Inflammatory macrophage treated with lipopolysaccharide for 1 hour (primary cell): ENCODE measurements at regions not wholly inside any gene's neighbourhood (a gene's known extent, or its start where the extent isn't known, plus 50 kb on each side); places are given as distances from the start of the nearest gene placed in this dataset.

Experiments used
- DNase-seq, 2 donors: peaks; one replicate each; pipeline ENCODE4 v3.0.0-alpha.2; 2020 to 2022

DNA sequence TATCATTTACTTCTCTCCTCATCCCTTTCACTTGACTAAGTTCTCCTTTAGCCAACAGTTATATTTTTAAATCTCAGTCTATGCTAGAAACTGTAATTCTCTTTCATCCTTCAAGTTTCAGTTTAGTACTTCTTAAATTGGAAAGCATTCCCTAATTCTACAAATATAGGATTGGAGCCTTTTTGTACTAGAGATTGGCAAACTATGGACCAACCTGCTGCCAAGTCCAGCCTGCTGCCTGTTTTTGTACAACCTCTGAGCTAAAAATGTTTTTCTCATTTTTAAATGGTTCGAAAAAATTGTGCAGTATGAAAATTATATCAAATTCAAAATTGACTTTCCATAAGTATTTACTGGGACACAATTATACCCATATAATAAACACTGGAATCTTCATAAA lies 1381.5 kb upstream of the SPRY2 start:
- DNase-seq, result no peak

DNA sequence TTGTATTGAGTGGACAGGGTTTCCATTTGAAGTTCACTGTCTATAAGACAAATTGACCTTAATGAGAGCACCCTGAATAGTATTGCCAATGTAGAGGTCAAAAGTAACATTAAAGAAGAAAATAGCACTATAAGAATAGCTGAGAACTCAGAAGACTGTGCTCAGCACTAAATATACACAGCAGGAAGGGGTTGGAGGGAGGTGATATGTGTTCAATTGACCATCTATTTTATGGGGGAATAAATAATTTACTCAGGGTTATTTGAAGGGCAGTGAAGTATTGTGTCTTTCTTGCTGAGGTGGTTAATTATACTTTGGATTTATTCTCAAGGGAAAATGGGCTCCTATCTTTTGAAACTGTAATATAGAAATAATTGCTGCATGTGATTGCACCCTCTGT lies 1380.5 kb upstream of the SPRY2 start:
- no peak for DNase-seq

DNA sequence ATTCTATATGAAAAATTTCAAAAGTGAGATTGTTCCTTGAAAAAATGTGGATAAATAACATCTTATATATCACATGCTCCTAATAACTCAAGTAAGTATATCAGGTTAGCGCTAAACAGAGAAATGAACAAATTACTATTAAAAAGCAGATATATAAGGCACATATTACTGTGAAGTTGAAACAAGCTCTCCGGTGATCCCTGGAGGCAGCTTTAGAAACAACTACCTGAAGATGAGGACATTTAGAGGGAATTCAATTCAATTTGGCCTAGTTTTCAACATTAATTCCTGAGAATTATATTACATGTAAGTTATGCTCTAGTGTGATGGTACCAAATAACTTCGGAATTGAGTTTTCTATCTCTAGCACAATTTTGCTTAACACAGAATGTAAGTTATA lies 1373.6 kb upstream of the SPRY2 start:
- DNase-seq, result no peak

DNA sequence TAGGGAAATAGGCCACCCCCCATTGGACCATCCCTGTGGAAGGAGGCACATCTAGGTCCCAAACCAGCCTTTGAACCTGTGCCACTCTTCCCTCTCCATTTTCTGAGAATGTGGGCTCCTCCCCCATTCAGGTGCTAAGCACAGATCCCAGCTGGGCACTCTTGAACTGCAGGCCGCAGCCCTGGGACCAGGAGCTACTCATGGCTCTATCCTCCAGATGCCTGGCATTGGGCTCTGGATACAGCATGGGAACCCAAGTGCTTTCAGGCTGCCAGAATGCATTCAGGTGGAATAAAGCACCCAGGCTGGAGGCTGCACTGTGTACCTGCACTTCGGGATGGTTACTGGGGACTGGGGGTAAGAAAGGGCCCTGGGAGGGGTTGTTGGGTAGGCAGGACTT lies 1372.3 kb upstream of the SPRY2 start:
- DNase-seq, result no peak

DNA sequence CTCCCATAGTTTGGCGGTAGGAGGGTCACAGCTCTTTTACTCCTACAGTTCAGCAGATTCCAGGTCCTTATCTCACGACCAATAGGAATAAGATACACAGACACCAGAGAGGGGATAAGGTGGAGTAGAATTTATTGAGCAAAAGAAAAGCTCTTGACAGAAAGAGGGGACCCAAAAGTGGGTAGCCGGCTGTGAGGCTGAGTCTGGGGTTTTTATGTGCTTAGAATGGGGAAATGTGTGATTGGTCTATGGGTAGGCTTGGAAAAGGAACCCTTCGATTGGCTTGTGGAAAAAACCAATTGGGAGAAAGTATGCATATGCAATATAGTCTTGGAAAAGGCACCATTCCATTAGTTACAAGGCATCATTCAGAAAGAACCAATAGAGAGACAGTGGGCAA lies 1356.9 kb upstream of the SPRY2 start:
- no peak for DNase-seq

DNA sequence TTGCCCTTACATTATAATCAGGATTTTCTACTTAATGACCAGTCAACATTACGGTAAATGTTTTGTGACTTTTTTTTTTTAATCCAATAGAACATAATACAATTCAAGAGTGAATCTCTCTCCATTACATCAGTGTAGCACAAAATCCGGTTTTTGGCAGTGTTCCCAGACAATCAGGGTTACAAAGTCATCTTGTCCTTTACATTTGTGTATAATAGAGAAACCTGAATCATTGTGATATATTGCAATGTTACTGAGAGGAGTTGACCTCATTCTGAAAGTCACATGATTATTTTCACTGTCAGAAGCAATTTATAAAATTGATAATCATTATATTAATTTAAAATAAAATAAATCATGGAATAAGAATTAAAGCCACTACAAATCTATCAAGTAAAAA lies 1346.0 kb upstream of the SPRY2 start:
- DNase-seq, result no peak

DNA sequence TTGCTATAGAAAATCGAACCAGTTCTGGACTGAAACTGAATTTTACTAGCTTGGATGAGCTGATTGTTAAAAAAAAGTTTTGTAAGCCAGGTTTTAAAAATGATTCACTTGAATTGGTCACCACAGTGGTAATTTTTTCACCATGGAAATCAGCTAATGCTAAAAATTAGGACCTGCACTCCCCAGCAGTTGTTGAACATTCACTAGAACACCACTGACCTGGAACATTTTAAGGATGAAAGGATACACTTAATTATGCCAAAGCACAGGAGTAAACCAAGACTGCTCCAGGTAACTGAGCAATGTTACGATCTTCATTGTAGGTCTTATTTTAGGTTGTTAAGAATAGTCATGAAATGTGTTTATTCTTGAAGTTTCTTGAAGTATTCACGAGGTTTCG lies 1342.6 kb upstream of the SPRY2 start:
- DNase-seq, result no peak

DNA sequence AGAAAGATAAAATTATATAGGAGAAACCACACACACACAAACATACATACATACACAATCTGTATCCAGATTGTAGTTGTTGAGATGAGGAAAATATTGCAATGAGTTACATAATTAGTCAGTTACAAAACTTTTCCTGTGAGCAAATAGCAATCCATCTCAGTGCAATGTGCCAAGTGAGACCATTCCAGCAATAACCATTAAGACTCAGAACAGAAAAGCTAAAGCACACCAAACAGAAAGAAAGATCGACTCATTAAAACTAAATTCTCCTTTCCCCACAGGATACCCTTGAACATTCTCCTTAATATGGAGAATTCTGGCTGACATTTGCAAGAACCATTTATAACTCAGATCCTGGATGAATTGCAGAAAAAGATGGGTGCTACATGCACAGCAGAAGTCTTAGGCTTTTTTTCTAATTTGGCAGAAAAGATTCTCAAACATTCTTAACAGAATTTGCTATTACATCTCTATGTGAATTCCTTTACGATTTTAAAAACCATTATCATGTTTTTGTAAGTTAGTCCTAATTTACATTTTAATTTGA lies 1341.2 kb upstream of the SPRY2 start:
- no peak for DNase-seq

DNA sequence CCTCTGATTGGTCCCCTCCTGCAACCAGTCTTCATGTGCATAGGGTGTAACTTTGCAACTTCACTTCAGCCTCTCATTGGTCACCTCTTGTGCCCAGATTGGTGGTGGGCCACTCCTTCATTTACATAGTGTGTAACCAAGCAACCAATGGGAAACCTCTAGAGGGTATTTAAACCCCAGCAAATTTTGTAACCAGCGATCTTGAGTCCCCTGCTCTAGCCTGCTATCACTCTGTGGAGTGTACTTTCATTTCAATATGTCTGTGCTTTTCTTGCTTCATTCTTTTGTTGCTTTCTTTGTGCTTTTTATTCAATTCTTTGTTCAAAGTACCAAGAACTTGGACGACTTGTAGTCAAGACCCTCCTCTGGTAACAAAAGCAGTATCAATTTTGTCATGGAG lies 1336.9 kb upstream of the SPRY2 start:
- DNase-seq, result no peak

DNA sequence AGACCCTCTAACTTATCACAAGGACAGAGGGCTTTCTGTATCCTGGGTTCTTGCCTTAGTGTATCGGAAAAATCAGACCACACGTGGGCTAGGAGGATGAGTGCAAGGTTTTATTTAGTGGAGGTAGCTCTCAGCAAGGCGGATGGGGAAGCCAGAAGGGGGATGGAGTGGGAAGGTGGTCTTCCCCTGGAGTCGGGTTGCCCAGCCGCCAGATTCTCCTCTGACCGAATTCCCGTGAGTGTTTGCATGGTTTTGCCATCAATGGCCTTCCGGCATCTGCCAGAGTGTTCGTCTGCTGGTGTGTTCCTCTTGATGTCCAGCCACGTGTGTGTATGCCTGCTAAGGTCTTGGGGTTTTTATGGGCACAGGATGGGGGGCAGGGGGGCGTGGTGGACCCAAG lies 1335.1 kb upstream of the SPRY2 start:
- DNase-seq, result no peak

DNA sequence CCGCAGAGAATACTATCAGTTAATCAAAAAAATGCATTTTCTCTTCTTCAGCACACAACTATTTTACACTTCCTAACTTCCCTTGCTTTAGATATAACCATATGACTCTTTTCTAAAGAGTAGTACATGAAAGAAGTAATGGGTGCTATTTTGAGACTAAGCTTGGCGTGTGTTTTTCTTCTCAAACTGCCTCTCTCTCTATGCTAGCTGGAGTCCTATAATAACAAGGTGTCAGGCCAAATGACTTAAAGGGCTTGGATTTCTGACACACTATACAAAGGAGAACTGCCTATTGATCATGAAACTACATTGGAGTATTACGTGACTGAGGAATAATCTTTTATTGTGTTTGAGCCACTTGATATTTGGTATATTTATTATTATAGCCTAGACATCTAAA lies 1330.1 kb upstream of the SPRY2 start:
- no peak for DNase-seq

DNA sequence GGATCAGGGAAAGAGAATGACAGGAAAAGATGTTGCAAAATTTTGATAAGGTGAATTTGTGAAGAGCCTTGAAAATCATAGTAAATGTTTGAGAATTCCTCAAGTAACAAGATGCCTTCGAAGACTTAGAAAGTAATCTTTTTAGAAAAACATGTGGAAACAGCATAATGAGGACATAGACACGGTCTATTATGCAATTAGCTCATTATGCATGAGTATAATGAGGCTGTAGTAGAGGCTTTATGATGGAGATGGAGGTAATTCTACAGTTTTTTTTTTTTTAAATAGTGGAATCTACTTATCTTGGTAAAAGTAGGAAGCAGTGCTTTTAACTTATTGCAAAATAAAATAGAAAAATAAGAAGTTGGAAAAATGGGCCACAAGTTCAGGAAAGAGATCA lies 1329.1 kb upstream of the SPRY2 start:
- DNase-seq, result no peak

DNA sequence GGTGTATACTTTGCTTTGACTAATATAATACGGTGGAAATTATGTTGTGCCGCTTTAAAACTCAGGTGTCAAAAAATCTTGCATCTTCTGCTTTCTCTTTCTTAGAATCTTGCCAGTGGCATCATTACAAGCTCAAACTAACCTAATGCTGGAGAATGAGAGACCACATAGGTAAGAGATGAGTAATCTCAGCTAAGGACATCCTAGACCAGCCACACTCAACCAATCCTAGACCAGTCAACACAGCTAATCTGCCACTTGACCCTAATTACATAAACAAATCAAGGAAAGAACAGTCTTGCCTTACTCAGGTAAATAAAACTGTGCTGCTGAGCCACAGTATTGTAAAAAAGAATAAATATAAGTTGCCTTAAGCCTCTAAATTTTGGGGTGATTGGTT lies 1323.9 kb upstream of the SPRY2 start:
- DNase-seq, result no peak

DNA sequence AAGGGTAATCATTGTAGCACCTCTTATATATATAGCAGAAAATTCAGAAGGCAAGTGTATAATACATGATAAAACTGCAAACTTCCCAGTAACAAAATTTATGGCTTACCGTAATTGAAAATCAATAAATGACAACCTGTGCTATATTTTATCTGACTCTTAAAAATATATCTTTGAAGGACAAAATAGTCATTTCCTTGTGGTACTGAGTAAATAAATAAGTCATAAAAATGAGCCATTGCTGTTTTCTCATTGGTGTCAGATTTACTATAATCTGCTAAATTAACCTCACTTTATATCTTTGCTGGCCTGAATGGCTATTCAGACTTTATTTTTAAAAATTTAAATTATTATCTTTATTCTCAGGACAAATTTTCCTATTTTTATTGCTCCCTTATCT lies 1319.1 kb upstream of the SPRY2 start:
- no peak for DNase-seq

DNA sequence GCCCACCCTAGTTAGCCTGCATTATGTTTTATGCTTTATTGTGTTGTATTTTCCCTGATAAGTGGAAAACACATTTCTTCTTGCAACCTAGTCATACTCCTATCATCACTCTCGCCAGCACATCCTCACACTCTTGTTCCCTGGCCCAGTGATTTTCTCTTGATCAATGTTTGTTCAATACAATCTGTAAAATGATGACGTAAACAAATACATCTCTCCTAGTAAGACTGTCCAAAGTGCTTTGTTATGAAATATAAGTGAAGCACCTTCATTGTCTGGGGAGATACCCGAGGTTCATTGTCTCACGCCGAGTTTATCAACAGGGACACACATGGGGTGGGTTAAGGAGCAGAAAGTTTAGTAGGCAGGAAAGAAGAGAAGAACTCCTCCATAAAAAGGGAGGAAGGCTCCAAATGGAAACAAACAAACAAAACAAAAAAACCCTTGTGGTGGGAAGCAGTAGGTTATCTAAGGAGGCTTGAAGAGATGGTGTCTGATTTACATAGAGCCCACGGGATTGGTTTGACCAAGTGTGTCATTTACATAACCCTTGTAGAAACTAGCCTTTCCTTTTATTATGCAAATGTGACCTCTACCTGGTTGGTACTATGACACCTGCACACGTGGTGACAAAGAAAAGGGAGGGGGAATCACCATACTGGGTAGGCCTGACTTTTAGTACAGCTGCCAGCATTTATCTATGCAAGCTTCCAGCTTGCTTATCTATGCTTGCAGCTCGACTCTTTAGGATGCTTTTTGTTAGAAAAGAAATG lies 1317.9 kb upstream of the SPRY2 start:
- no peak for DNase-seq

DNA sequence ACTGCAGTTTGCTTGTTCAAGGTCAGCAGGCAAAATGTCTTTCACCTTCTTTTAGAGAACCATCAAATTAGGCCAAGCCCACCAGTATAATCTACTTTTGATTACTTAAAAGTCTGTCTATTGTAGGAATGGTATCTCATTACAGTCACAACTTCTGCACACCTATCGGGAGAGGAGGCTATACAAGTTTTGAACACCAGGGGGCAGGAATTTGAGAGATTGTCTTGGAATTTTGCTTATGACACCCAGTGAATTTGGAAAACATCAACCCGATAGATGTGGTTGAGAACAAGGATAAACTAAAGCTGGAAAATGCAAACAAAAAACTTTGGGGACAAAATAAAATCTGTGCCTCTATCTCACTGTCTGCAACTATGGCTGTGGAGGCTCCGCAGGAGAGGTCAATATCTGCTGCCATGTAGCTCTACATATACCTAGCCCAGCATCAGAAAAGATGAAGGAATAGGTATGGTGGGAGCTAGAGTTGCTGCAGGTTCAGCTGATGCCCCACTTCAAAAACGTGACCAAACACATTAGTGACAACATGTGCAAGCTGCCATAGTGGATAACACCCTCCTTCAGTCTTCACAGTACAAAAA lies 1299.2 kb upstream of the SPRY2 start:
- no peak for DNase-seq

DNA sequence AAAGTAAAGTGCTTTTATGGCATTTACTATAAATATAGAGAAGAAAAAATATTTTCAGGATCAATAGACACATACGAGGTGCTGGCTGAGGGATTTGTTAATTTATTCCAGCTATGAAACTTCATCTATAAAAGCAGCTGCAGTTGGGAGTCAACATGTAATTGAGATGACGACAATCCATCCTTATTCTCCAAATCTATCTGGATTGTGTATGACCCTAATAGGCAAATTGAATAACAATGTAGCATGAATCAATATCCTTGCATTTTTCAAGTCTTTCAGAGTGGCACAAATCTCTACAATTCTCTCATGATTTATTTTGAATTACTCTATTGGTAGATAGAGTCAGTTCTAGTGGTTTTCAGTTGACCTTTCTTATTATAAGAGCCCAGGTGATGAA lies 1296.5 kb upstream of the SPRY2 start:
- DNase-seq, result no peak

DNA sequence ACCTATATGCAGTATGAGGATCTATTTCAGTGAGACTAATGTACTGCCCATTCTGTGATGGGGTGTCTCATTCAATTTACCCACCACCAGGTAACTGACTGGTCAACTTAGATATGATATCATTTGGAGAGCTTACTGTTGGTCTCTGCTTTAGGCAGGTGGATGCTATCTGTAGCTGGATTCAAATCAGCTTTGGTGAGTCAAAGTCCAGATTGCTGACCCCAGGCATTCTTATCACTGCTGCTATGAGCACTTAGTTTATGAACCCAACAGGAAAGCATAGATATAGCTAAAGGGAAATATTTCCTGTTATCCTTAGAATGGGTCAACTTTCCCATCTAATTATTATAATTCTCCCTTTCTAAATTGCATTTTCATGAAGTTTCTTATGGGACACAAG lies 1295.2 kb upstream of the SPRY2 start:
- DNase-seq, result no peak

DNA sequence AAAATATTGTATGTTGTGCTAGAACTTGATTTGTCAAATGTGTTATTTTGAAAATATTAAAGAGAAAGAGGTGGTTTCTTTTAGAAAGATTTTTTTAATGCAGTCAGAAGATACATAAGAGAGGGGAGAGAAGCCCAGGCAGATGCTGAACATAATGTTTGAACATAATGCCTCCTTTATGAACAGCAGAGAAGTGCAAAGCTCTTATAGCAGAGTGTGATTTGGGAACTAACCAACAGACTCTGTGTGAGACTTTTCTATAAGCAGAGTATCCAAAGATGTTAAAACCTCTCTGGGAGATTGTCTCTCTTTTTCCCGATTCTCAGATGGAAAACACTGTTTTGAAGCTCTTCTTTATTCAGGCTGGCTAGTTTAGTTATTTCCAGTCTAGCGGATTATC lies 1274.1 kb upstream of the SPRY2 start:
- DNase-seq, result no peak

DNA sequence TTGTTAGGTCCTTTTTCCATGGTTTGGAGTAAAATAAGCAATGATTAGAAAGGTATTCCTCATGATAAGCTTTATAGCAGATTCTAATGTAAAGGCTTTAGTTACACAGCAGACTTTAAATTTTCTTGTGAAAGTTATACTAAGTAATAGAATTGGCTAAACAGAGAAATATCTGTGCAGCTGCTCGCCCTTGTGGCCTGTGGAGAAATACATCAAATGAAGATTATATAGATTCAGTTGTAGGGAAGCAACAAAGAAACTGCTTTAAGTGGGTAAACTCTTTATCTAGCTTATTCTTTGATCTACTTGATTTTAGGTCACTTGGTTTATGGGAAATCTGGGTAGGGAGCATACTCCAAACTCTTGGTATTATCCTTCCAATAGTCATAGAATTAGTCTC lies 1269.7 kb upstream of the SPRY2 start:
- DNase-seq, result no peak

DNA sequence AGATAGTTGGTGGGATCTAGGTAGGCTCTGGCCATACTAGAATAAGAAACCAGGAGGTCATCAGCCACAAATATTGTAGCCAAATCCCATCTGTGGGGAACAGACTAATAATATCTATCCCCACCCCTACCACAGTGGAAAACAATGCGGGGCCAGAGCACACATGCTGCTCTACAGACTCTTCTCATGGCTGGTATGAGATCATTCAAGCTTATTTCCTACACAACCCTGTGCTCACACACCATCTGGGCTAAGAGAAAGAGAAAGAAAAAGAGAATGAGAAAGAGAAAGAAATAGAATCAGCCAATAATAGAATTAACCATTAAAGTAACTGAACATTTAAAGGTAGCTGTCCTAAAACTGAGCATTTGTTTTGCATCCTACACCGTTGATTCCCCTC lies 1268.4 kb upstream of the SPRY2 start:
- DNase-seq, result no peak

DNA sequence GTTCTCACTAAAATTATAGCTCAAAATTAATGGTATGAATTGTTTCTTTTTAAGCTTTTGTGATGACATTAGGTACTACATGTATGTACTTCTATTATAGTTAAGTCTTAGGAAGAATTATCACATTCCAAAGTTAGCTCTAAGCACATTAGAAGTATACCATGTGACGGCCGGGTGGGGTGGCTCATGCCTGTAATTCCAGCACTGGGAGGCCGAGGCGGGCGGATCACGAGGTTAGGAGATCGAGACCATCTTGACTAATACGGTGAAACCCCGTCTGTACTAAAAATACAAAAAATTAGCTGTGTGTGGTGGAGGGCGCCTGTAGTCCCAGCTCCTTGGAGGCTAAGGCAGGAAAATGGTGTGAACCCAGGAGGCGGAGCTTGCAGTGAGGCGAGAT lies 1265.1 kb upstream of the SPRY2 start:
- no peak for DNase-seq

DNA sequence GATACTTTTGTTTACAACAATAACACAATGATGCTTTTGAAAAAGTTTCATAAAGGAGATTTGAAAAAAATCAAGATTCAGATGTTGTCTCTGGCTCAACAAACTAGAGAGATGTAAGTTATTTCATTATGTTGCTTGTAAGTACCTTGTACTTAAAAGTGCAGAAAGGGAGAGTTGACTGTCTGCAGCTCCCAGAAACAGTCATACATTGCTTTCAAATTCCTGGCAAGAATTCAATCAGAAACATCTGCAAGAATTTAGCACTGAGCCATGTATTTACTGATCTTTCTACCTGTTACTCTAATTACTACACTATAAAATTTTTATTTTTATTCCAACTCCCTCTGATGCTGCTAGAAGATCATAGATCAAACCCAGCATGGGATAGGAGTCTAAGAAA lies 1261.3 kb upstream of the SPRY2 start:
- no peak for DNase-seq

DNA sequence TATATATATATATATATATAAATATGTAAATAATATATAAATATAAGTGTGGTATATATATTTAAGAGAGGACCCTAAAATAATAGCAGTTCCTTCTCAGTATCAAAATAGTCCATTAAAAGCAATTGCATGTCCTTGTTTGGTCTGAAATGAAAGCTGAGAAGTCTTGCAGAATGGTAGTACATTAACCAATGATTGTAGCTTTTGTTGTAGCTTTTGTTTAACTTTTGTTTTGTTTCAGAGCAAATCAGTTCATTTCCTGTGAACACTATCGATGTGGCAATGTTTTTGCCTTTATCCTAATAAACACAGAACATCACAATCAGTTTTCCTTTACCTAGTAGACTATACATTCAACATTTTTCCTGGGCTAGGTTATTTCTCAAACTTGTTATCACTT lies 1256.2 kb upstream of the SPRY2 start:
- DNase-seq, result no peak

DNA sequence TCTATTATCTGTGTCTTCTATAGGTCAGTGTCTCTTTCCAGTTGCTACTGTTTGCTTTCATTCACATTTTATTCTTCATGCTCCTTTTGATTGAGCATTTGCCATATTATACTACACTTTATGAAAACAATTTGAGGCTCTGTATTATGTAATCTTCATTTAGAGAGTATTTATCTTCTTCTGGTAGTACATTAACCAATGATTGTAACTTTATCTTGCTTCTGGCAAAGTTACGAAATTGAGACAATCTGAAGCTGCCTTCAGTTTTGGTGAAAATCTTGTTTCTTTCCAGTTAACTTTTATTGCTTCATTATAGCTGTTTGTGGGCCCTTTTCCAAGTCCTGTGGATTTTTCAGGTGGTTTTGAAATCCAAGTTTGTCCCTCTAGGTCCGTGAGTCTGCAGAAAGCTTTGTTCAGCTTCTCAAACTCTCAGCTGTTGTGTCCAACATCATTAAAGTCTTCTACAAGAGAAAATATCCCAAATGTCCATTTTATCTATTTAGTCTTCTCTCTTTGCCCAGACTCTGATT lies 1255.4 kb upstream of the SPRY2 start:
- DNase-seq, result no peak
